Skeletal muscle tissue (tissue), 3 donors: ENCODE measurements at regions not wholly inside any gene's neighbourhood (a gene's known extent, or its start where the extent isn't known, plus 50 kb on each side); places are given as distances from the start of the nearest gene placed in this dataset.

Source experiments
- H3K27ac ChIP-seq: one replicate; pipeline ENCODE4 v1.7.0; 2013; ENCODE audit warnings: mild to moderate bottlenecking, low read depth, low read length, inconsistent platforms
- H3K27me3 ChIP-seq, 3 donors: one replicate each; pipeline ENCODE4 v1.7.0; 2013; ENCODE audit warnings: low read length in 3 of 3; ENCODE audit not compliant: control insufficient read depth in 3 of 3, insufficient read depth in 3 of 3
- H3K36me3 ChIP-seq, 3 donors: one replicate each; pipeline ENCODE4 v1.7.0; 2013; ENCODE audit warnings: low read length in 3 of 3; ENCODE audit not compliant: control insufficient read depth in 3 of 3, insufficient read depth in 3 of 3
- H3K4me1 ChIP-seq, 3 donors: one replicate each; pipeline ENCODE4 v1.7.0; 2013; ENCODE audit warnings: low read length in 3 of 3, mild to moderate bottlenecking in 3 of 3; ENCODE audit not compliant: control insufficient read depth in 3 of 3, insufficient read depth in 3 of 3
- H3K4me3 ChIP-seq, 3 donors: one replicate each; pipeline ENCODE4 v1.7.0; 2013; ENCODE audit warnings: low read length in 3 of 3
- H3K9ac ChIP-seq, 3 donors: one replicate each; pipeline ENCODE4 v1.7.0; 2013; ENCODE audit warnings: low read length in 3 of 3, mild to moderate bottlenecking in 3 of 3, moderate library complexity in 2 of 3, low read depth in 1 of 3
- H3K9me3 ChIP-seq, 3 donors: one replicate each; pipeline ENCODE4 v1.7.0; 2013; ENCODE audit warnings: low read length in 3 of 3; ENCODE audit not compliant: control insufficient read depth in 3 of 3
- donor health status: Osteomylitis.

DNA sequence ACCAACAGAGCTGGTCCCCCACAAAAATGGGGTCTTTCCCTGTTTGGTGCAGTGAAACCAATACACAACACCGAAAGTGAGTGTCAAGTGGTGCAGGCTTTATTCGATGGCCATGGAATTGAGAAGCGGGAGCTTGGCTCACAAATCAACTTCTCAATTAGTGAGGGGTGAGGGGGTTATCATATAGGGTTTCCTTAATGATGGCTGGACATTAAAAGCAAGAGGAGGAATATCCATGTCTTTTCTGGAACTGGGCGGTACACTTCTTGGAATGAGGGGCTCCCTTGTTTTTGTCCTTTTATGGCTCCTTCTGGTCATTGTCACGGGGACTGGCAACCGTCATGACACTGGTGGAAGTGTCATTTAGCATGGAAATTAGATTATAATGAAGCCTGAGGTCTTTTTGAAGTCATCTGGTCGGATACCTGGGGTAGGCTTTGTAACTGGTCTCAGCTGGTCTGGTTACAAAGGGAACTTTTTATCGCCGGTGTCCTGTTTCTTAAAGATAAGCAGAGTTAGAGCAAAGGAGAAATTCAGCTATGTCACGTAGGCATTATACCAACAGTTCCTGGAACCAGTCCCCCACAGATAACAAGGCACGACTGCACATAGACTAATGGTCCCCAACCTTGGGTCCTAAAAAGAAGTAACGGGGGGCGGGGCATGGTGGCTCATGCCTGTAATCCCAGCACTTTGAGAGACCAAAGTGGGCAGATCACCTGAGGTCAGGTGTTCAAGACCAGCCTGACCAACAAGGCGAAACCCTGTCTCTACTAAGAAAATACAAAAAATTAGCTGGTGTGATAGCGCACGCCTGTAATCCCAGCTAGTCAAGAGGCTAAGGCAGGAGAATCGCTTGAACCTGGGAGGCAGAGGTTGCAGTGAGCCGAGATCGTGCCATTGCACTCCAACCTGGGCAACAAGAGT, 93.5 kb upstream of the NDUFV2 start:
- H3K4me3 ChIP-seq: no peak overlapping the region
- no peaks in the 10 kb centered on the region for H3K9me3 ChIP-seq
- H3K36me3 ChIP-seq: no peaks in the 10 kb centered on the region
- no peaks in the 10 kb centered on the region for H3K27me3 ChIP-seq
- no peaks in the 10 kb centered on the region for H3K4me1 ChIP-seq
- H3K9ac ChIP-seq: no peak overlapping the region
- H3K27ac ChIP-seq: no peak overlapping the region

- Histone ChIP-seq H3K27ac (no peak overlapping the region), H3K36me3 (no peaks in the 10 kb centered on the region), H3K9me3 (no peaks in the 10 kb centered on the region), H3K4me1 (no peaks in the 10 kb centered on the region), H3K4me3 (no peak overlapping the region), H3K27me3 (no peaks in the 10 kb centered on the region), H3K9ac (no peak overlapping the region)
These were observed 92.6 kb upstream of the NDUFV2 start for GRCh38 chr18:9009703-9010488.

DNA sequence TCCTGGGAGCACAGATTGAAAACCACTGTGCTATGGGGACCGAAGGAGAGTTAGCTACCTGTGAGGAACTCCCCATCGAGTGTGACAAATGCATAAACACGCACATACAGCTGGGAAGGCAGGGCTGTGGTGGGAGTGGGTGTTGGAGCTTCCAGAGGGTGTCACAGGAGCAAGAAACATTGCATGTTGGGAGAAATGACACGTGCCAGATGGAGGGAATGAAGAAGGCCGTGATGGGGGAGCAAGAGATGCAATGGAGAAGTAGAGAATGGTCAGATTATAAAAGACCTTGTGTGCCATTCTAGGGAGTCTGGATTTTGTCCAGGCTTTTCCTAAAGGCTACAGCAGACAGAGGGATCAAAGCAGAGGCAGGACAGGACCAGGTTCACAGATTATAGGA, 91.1 kb upstream of the NDUFV2 start:
- Histone ChIP-seq H3K27me3 (no peaks in the 10 kb centered on the region), H3K4me1 (peaks cover 0 to 1% (median under 1%) of the 10 kb centered on the region in 3 donors), H3K9ac (no peak overlapping the region), H3K4me3 (no peak overlapping the region), H3K9me3 (no peaks in the 10 kb centered on the region), H3K36me3 (no peaks in the 10 kb centered on the region), H3K27ac (no peak overlapping the region)

DNA sequence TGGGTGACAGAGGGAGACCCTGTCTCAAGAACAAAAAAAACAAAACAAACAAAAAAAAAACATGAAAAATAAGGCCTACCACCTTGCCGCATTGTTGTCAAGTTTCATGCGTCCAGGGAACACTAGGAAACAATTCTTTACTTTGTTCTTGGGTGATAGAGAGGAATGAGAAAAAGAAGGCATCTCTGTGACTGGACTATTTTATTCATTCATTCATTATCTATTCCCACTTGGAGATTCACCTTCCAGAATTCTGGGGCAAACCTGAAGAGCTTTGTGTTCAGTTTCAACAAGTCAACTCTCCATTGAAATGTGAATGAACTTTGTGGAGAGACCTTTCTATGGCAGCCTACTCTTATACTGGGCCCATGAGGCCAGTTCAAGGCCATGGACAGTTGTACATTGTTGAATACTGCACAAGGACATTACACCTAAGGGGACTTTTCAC, 88.5 kb upstream of the NDUFV2 start:
- Histone ChIP-seq H3K36me3 (no peaks in the 10 kb centered on the region), H3K27me3 (no peaks in the 10 kb centered on the region), H3K4me1 (peaks cover 15% of the 10 kb centered on the region in 3 donors), H3K9ac (no peak overlapping the region), H3K27ac (no peak overlapping the region), H3K9me3 (no peaks in the 10 kb centered on the region), H3K4me3 (no peak overlapping the region)

DNA sequence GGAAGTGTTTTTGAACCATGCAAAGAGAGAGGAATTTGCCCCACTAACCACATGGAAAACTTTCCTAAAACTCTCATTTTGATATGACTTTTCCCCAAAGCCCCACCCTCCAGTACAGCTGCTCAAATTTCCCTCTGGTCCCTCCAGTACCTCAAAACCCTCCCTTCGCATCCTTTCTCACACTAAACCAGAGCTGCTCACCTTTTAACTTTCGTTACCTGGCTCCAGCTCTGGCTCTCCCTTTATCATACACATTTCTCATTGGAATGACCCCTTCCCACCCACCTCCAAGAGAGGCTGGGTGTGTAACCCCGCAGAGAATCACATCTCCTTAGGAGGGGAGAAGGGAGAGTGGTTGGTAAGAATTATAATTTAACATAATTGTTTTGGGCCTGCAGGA, 86.8 kb upstream of the NDUFV2 start:
- Histone ChIP-seq H3K27me3 (no peaks in the 10 kb centered on the region), H3K4me1 (peaks cover 15% of the 10 kb centered on the region in 3 donors), H3K27ac (no peak overlapping the region), H3K4me3 (no peak overlapping the region), H3K9me3 (no peaks in the 10 kb centered on the region), H3K9ac (no peak overlapping the region), H3K36me3 (no peaks in the 10 kb centered on the region)

DNA sequence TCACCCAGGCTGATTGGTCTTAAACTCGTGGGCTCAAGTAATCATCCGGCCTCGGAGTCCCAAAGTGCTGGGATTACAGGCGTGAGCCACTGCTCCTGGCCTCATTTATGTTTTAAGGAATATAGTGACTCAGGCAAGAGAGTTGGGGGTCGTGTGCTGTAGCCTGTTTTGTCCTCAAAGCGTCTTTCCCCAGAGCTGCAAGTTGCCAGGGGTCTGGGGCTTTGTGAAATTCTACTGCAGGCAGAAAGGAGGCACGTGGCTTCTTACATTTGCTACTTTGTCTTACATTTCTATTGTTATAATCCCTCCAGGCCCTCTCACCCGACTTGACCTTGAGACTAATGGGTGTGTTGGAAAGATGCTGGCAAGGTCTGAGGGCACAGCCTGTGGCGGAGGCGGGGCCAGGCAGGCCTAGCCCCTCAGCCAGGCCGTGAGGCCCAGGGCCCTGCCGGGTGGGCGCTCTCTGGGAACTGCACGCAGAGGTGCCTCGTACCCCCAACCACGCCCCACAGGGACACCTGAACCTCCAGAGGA, 85.8 kb upstream of the NDUFV2 start:
- Histone ChIP-seq H3K9ac (peak overlapping the region; percentile 34 to 80 (median 40)), H3K36me3 (no peaks in the 10 kb centered on the region), H3K4me1 (peaks cover 15% of the 10 kb centered on the region in 3 donors), H3K27ac (peak overlapping the region; percentile 68), H3K4me3 (peak overlapping the region; percentile 49 to 70 (median 65)), H3K27me3 (no peaks in the 10 kb centered on the region), H3K9me3 (no peaks in the 10 kb centered on the region)

DNA sequence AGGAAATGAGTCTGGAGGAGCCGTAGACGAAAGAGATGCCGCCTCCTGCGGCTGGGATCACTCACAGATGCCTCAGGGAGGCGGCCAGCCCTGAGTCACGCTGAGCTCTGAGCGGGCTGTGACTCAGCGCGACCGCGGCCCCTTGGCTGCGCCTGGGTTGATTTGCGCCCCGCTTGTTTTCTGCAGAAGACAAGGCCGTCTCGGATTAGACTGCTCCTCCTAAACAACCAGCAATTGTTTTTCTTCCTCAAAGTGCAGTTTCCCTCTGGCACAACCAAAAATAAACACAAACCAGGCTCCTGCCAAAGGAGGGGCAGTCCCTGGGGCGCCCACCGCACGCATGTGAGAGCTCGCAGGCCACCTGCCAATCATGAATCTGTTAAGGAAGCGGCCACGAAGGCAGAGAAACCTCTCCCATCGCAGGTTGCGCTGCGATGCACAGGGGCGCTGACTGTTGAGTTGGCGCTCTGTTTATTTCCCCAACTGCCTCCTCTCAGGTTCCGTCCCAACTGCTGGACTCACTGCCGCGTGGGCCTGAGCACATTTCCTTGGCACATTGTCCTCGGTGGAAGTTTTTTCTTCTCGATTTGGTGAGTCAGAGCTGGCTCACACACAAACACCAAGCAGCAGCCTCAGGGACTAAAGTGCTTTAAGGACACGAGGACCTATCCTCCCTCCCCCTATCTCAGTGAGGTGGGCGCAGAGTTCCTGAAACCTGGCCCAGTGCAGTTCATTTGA, 85.2 kb upstream of the NDUFV2 start:
- H3K27ac ChIP-seq: peak overlapping the region; percentile 68
- H3K4me3 ChIP-seq: peak overlapping the region; percentile 49 to 70 (median 65)
- H3K9ac ChIP-seq: peak overlapping the region; percentile 34 to 80 (median 40)
- no peaks in the 10 kb centered on the region for H3K27me3 ChIP-seq
- no peaks in the 10 kb centered on the region for H3K36me3 ChIP-seq
- peaks cover 15% of the 10 kb centered on the region in 3 donors for H3K4me1 ChIP-seq
- no peaks in the 10 kb centered on the region for H3K9me3 ChIP-seq

DNA sequence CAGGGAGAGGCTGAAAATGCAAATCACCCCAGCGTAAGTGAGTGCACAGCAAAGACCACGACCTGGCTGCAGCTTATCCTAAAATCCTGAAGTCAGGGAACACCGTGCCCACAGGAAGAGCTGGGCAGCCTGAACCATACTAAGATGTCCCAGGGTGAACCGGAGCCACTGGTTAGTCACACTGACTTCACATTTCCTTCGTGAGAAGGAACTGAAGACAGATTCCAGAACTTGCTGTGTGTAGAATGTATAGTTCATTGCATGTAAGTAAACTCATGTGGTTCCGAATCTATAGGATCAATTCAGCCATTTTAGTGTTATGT, 84.6 kb upstream of the NDUFV2 start:
- H3K4me1 ChIP-seq: peaks cover 15% of the 10 kb centered on the region in 3 donors
- H3K4me3 ChIP-seq: peak overlapping the region in 1 of 3 donors; percentile 65
- peak overlapping the region; percentile 20 to 80 (median 34) for H3K9ac ChIP-seq
- H3K27me3 ChIP-seq: no peaks in the 10 kb centered on the region
- no peaks in the 10 kb centered on the region for H3K36me3 ChIP-seq
- H3K9me3 ChIP-seq: no peaks in the 10 kb centered on the region
- peak overlapping the region; percentile 54 for H3K27ac ChIP-seq

GRCh38 chr18:9019135-9019534, 83.4 kb upstream of the NDUFV2 start:
- no peaks in the 10 kb centered on the region for H3K9me3 ChIP-seq
- H3K27ac ChIP-seq: no peak overlapping the region
- H3K36me3 ChIP-seq: no peaks in the 10 kb centered on the region
- no peaks in the 10 kb centered on the region for H3K27me3 ChIP-seq
- no peak overlapping the region for H3K9ac ChIP-seq
- no peak overlapping the region for H3K4me3 ChIP-seq
- H3K4me1 ChIP-seq: peaks cover 15% of the 10 kb centered on the region in 3 donors
